Posterior vena cava (tissue), 2 donors: ENCODE measurements at regions not wholly inside any gene's neighbourhood (a gene's known extent, or its start where the extent isn't known, plus 50 kb on each side); places are given as distances from the start of the nearest gene placed in this dataset.

Source experiments
- DNase-seq: peaks from one replicate; pipeline ENCODE4 v3.0.0-alpha.2; 2020; ENCODE audit warnings: low spot score
- intact Hi-C, 2 donors: fragments of 100-400 bp; cut with DNase I; formaldehyde crosslinking; loops; one replicate each; pipeline versions ENCODE4 v1.14.1 to v1.14.2; 2022 to 2023
- donor health status: DM: yes; HTN: yes; CAD: no.
- donor health status: DM: yes; HTN: yes; CAD: no.

- intact Hi-C loops: no loop called here
- DNase-seq: no peak
Observed at GRCh38 chr10:3016016-3016415, 51.3 kb upstream of the PFKP start.

GRCh38 chr10:3014968-3015367, 52.4 kb upstream of the PFKP start:
- intact Hi-C loops: no loop called here
- no peak for DNase-seq

- intact Hi-C loops: no loop called here
- no peak for DNase-seq
Observed at GRCh38 chr10:3012223-3012622, 55.1 kb upstream of the PFKP start.

- DNase-seq: no peak
- intact Hi-C loops: no loop called here
Observed at GRCh38 chr10:3010816-3011460, 56.4 kb upstream of the PFKP start.

GRCh38 chr10:3010334-3010733, 57.0 kb upstream of the PFKP start:
- intact Hi-C loops: no loop called here

GRCh38 chr10:3009341-3009740, 58.0 kb upstream of the PFKP start:
- DNase-seq: no peak
- intact Hi-C loops: no loop called here

More at GRCh38 chr10:3010334-3010733, 57.0 kb upstream of the PFKP start:
- DNase-seq: no peak

GRCh38 chr10:3008518-3009195, 58.7 kb upstream of the PFKP start:
- intact Hi-C loops: no loop called here
- DNase-seq: no peak

- DNase-seq: no peak
- intact Hi-C loops: no loop called here
Observed at GRCh38 chr10:3006607-3007006, 60.7 kb upstream of the PFKP start.

GRCh38 chr10:3006093-3006492, 61.3 kb upstream of the PFKP start:
- no peak for DNase-seq
- intact Hi-C loops: no loop called here

GRCh38 chr10:3002304-3002703, 65.0 kb upstream of the PFKP start:
- no peak for DNase-seq
- intact Hi-C loops: no loop called here

GRCh38 chr10:3000048-3000447, 67.3 kb upstream of the PFKP start:
- no peak for DNase-seq
- intact Hi-C loops: no loop called here

GRCh38 chr10:2994221-2994961, 73.0 kb upstream of the PFKP start:
- intact Hi-C loops: no loop called here

GRCh38 chr10:2993636-2994035, 73.7 kb upstream of the PFKP start:
- intact Hi-C loops: no loop called here
- DNase-seq: no peak

More at GRCh38 chr10:2994221-2994961, 73.0 kb upstream of the PFKP start:
- no peak for DNase-seq

- DNase-seq: no peak
- intact Hi-C loops: no loop called here
Observed at GRCh38 chr10:2992401-2993198, 74.7 kb upstream of the PFKP start.

- no peak for DNase-seq
- intact Hi-C loops: no loop called here
Observed at GRCh38 chr10:2990764-2991163, 76.6 kb upstream of the PFKP start.

- intact Hi-C loops: no loop called here
- DNase-seq: no peak
Observed at GRCh38 chr10:2989292-2989947, 77.9 kb upstream of the PFKP start.

GRCh38 chr10:2987185-2987768, 80.1 kb upstream of the PFKP start:
- DNase-seq: no peak
- intact Hi-C loops: no loop called here

- DNase-seq: no peak
- intact Hi-C loops: no loop called here
Observed at GRCh38 chr10:2986391-2986801, 81.0 kb upstream of the PFKP start.

GRCh38 chr10:2985729-2986232, 81.6 kb upstream of the PFKP start:
- intact Hi-C loops: no loop called here

More at GRCh38 chr10:2985729-2986232, 81.6 kb upstream of the PFKP start:
- DNase-seq: no peak
